CD14-positive monocyte (primary cell): ENCODE measurements at regions not wholly inside any gene's neighbourhood (a gene's known extent, or its start where the extent isn't known, plus 50 kb on each side); places are given as distances from the start of the nearest gene placed in this dataset.
A peak's percentile ranks its signal among the peaks of the same experiment; 100 is the strongest.

ENCODE experiments used
- DNase-seq, 3 donors: peaks; one replicate each; pipeline ENCODE4 v3.0.0-alpha.2; 2011 to 2022
- H2AFZ ChIP-seq: 2 replicates; pipeline ENCODE4 v1.6.0; 2012; ENCODE audit warnings: mild to moderate bottlenecking, low read depth, low read length, inconsistent platforms; ENCODE audit not compliant: insufficient read depth, poor library complexity, severe bottlenecking
- H3K27ac ChIP-seq, 2 donors: 1 replicate in 1 of 2; 2 replicates in 1 of 2; pipeline ENCODE4 v1.5.1; 2012 to 2013; ENCODE audit warnings: low read length in 2 of 2, control low read depth in 1 of 2, inconsistent platforms in 1 of 2, low read depth in 1 of 2, mild to moderate bottlenecking in 1 of 2
- H3K27me3 ChIP-seq, 2 donors: one replicate each; pipeline versions ENCODE4 v1.6.0 to v1.6.1; 2011 to 2013; ENCODE audit warnings: low read length in 2 of 2; ENCODE audit not compliant: control insufficient read depth in 2 of 2, insufficient read depth in 2 of 2
- H3K36me3 ChIP-seq, 2 donors: replicated peaks in 1 of 2; 1 replicate in 1 of 2; 2 replicates in 1 of 2; pipeline versions ENCODE4 v1.5.1 to v1.6.1; 2012 to 2013; ENCODE audit warnings: low read length in 2 of 2, control low read depth in 1 of 2, inconsistent platforms in 1 of 2, mild to moderate bottlenecking in 1 of 2; ENCODE audit not compliant: insufficient read depth in 2 of 2, control insufficient read depth in 1 of 2
- H3K4me1 ChIP-seq, 2 donors: 1 replicate in 1 of 2; 2 replicates in 1 of 2; pipeline versions ENCODE4 v1.5.1 to v1.6.1; 2012 to 2013; ENCODE audit warnings: low read length in 2 of 2, control low read depth in 1 of 2, inconsistent platforms in 1 of 2, mild to moderate bottlenecking in 1 of 2, moderate library complexity in 1 of 2; ENCODE audit not compliant: insufficient read depth in 2 of 2, control insufficient read depth in 1 of 2
- H3K4me2 ChIP-seq: replicated peaks from 2 replicates; pipeline ENCODE3; 2012; ENCODE audit warnings: low read length, moderate library complexity, mild to moderate bottlenecking; ENCODE audit not compliant: poor library complexity, severe bottlenecking; ENCODE audit errors: extremely low read depth
- H3K4me3 ChIP-seq, 3 experiments: fragments of 200-600 bp in 1 of 3; sonication (generic) in 1 of 3; replicated peaks in 1 of 3; 1 replicate in 2 of 3; 2 replicates in 1 of 3; pipeline ENCODE4 v1.5.1; 2011 to 2013; ENCODE audit warnings: low read length in 3 of 3, mild to moderate bottlenecking in 3 of 3, control low read depth in 2 of 3, low read depth in 2 of 3, inconsistent platforms in 1 of 3, moderate library complexity in 1 of 3
- H3K79me2 ChIP-seq: 2 replicates; pipeline ENCODE4 v1.6.0; 2012; ENCODE audit warnings: mild to moderate bottlenecking, control low read depth, inconsistent platforms, low read length, moderate library complexity; ENCODE audit not compliant: insufficient read depth
- H3K9ac ChIP-seq: 2 replicates; pipeline ENCODE4 v1.6.0; 2017; ENCODE audit warnings: low read length, mild to moderate bottlenecking; ENCODE audit not compliant: insufficient read depth, poor library complexity, severe bottlenecking
- H3K9me3 ChIP-seq, 2 donors: replicated peaks in 1 of 2; 1 replicate in 1 of 2; 2 replicates in 1 of 2; pipeline versions ENCODE4 v1.5.1 to v1.6.1; 2012 to 2013; ENCODE audit warnings: low read length in 2 of 2, control low read depth in 1 of 2; ENCODE audit not compliant: control insufficient read depth in 1 of 2, insufficient read depth in 1 of 2
- H4K20me1 ChIP-seq: 2 replicates; pipeline ENCODE4 v1.6.0; 2012; ENCODE audit warnings: mild to moderate bottlenecking, low read length, control low read depth, moderate library complexity; ENCODE audit not compliant: insufficient read depth
- H3K27ac Mint-ChIP-seq, 7 donors: one replicate each; pipeline ENCODE4 v1.8.0; 2020; ENCODE audit warnings: mild to moderate bottlenecking in 7 of 7, mixed read lengths in 7 of 7, moderate library complexity in 6 of 7, inconsistent platforms in 2 of 7
- H3K27me3 Mint-ChIP-seq, 3 donors: one replicate each; pipeline ENCODE4 v1.8.0; 2021 to 2022; ENCODE audit warnings: low read depth in 3 of 3, mild to moderate bottlenecking in 3 of 3, mixed read lengths in 3 of 3, moderate library complexity in 3 of 3, inconsistent platforms in 1 of 3
- H3K36me3 Mint-ChIP-seq, 2 donors: one replicate each; pipeline ENCODE4 v1.8.0; 2020; ENCODE audit warnings: mixed read lengths in 2 of 2, inconsistent platforms in 1 of 2, mild to moderate bottlenecking in 1 of 2
- H3K4me1 Mint-ChIP-seq: one replicate; pipeline ENCODE4 v1.8.0; 2020; ENCODE audit warnings: mild to moderate bottlenecking, mixed read lengths
- H3K4me3 Mint-ChIP-seq, 2 donors: one replicate each; pipeline ENCODE4 v1.8.0; 2020; ENCODE audit warnings: mild to moderate bottlenecking in 2 of 2, mixed read lengths in 2 of 2, moderate library complexity in 1 of 2
- H3K9me3 Mint-ChIP-seq, 7 donors: one replicate each; pipeline ENCODE4 v1.8.0; 2020 to 2022; ENCODE audit warnings: mixed read lengths in 7 of 7, mild to moderate bottlenecking in 6 of 7, moderate library complexity in 6 of 7, inconsistent platforms in 2 of 7
- CTCF ChIP-seq: fragments of 200-600 bp; IDR thresholded peaks from one replicate; pipeline ENCODE4 v1.8.0; 2022; ENCODE audit warnings: antibody characterized with exemption, mild to moderate bottlenecking
- WGBS: methylation state at CpG from one replicate; pipeline ENCODE4 v1.1.5; 2013; ENCODE audit warnings: missing lambda C conversion rate; ENCODE audit not compliant: insufficient coverage; 5-methylcytosine and 5-hydroxymethylcytosine counted together
- intact Hi-C, 2 donors: fragments of 100-400 bp; cut with micrococcal nuclease; formaldehyde crosslinking; loops; one replicate each; pipeline versions ENCODE4 v1.15.0 to v1.15.1; 2023

- Histone ChIP-seq H3K27me3 (peaks cover 19 to 54% of the 10 kb centered on the region in 2 donors), H3K9ac (no peak overlapping the region), H3K4me3 (no peak overlapping the region), H3K36me3 (no peaks in the 10 kb centered on the region), H4K20me1 (no peaks in the 10 kb centered on the region), H3K27ac (no peak overlapping the region), H3K4me1 (no peaks in the 10 kb centered on the region), H3K79me2 (no peaks in the 10 kb centered on the region), H2AFZ (no peak overlapping the region), H3K9me3 (peaks cover 0 to 11% of the 10 kb centered on the region in 2 donors), H3K4me2 (no peak overlapping the region)
- Mint-ChIP-seq H3K4me1 (peaks cover 8% of the 10 kb centered on the region), H3K27ac (no peak overlapping the region), H3K27me3 (peaks cover 53 to 77% (median 61%) of the 10 kb centered on the region in 3 donors), H3K36me3 (no peaks in the 10 kb centered on the region), H3K4me3 (peak overlapping the region in 1 of 2 donors; percentile 74), H3K9me3 (peaks cover 0 to 21% (median 0%) of the 10 kb centered on the region in 7 donors)
- 6% methylated on average over 39 of the region's 51 CpGs for WGBS
- intact Hi-C loops = no loop called here
- no peak for TF ChIP-seq CTCF
- no peak for DNase-seq
Measured at GRCh38 chr22:48490500-48491411, 1336.9 kb downstream of the BRD1 start.

- Histone ChIP-seq H3K4me3 (no peak overlapping the region), H3K4me2 (no peak overlapping the region), H3K9ac (no peak overlapping the region), H3K27me3 (peaks cover 19 to 58% of the 10 kb centered on the region in 2 donors), H3K27ac (no peak overlapping the region), H4K20me1 (no peaks in the 10 kb centered on the region), H2AFZ (no peak overlapping the region), H3K79me2 (no peaks in the 10 kb centered on the region), H3K4me1 (no peaks in the 10 kb centered on the region), H3K36me3 (no peaks in the 10 kb centered on the region), H3K9me3 (peaks cover 0 to 11% of the 10 kb centered on the region in 2 donors)
- H3K4me1 Mint-ChIP-seq = peaks cover 8% of the 10 kb centered on the region
- DNase-seq = no peak
- peaks cover 0 to 21% (median under 1%) of the 10 kb centered on the region in 7 donors for H3K9me3 Mint-ChIP-seq
- H3K27me3 Mint-ChIP-seq = peaks cover 58 to 79% (median 62%) of the 10 kb centered on the region in 3 donors
- peak overlapping the region in 1 of 2 donors; percentile 74 for H3K4me3 Mint-ChIP-seq
- no peaks in the 10 kb centered on the region for H3K36me3 Mint-ChIP-seq
- no peak overlapping the region for H3K27ac Mint-ChIP-seq
- intact Hi-C loops = no loop called here
- WGBS = 2% methylated on average over 113 of the region's 113 CpGs
- no peak for TF ChIP-seq CTCF
Measured at GRCh38 chr22:48489551-48490499, 1337.8 kb downstream of the BRD1 start.
